Activated CD4-positive, alpha-beta T cell treated with anti-CD3 and anti-CD28 coated beads for 48 hours (primary cell): ENCODE measurements at regions not wholly inside any gene's neighbourhood (a gene's known extent, or its start where the extent isn't known, plus 50 kb on each side); places are given as distances from the start of the nearest gene placed in this dataset.
A peak's percentile ranks its signal among the peaks of the same experiment; 100 is the strongest.
"Not testable (repeated sequence)": the region's sequence is repeated elsewhere in the genome, so short reads cannot be mapped to it uniquely, and the experiment has no call there.

Experiments used
- DNase-seq: peaks from one replicate; pipeline ENCODE4 v3.0.0-alpha.2; 2020

DNA sequence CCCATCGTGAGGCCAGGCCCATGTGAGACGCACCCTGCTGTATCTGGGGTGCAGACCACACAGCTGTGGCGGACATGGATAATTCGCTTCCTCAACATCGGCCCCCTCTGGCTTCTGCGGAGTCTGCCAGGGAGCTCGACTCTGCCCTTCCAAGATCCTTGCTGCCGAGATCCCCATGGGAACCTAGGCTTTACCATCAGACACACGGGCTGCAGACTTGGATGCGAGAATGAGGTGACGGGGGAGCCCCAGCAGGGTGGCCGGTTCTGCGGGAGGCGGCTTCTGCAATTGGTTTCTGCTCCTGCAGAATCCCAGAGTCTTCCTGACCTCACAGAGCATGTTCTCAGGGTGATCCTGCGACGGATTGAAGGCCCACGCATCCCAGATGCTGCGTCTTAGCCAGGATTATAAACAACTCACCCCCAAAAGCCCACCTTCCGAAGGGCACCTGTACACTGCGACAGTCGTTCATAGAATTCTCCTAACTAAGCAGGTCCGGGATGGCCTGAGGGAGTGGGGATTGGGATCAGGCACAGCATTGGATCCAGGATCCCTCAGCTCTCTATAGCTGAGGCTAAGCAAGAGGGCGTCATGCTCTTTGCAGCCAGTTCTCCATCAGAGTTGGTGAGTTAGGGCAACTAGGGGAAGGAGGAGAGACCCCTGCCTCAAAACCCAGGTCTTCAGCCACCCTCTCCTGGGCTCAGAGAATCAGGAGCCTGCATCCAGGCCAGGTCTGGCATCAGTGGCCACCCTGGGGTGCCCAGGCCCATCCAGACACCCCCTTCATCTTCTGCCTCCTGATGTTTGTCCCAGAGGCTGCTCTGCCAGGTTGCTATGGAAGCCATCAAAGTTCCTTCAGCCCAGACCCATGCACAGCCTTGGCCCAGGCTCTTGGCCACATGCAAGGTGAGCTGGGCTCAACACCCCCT lies 74.7 kb upstream of the SNTG2 start:
- no peak for DNase-seq

DNA sequence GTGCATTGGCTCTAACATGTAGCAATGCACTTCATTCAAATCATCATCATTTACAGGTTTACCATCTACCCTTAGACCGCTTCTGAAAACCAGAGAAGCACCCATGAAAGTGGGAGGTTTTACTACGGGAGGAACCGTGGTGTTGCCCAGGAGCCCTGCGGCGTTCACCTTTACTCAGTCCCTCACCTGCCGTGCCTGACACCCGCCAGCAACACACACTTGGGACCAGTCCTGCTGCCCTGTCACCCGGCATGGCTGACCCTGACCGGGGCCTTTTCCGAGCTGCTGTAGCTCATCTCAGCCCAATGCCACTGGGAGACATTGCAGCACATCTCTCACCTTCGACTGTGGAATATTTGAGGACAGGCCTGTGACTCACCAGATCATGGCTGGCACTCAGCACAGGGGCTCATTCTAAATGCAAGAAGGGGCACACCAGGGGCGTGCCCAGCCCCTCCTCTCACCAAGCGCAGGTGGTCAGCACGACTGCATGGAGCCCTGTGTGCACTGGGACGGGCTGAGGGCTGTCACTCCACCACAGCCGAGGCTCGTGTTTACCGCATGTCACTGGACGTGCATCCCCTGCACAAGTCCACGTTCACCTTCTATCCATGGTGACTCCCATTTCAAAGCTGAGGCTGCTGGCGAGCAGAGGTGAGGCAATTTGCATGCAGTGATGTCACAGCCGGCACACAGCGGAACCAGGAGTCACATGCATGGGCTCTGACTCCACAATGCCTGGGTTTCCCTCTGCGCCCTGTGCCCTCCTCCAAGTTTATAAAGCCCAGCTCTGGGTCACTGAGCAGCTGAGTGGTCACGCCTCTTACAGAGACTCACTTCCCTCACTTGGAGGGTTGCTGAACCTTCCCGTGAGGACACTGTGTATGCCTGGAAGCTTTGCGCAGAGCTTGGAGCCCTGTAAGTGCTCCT lies 76.7 kb upstream of the SNTG2 start:
- no peak for DNase-seq

DNA sequence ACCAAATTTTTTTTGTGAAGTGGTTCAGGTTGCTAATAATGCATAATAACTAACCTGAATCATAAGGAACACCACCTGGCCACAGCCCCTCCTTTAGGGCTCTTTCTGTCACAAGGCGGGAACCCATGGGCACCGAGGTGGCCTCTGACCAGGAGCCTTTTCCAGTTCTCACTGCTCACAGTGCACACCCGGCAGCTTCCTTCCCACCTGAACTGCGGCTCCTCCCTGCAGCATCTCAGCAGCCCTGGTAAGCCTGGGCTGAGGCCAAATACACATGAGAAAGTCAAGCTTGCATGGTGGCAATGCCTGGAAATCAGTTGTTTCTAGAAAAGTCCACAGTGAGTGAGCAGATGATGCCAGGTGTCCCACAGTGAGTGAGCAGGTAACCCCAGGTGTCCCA lies 77.6 kb upstream of the SNTG2 start:
- no peak for DNase-seq

DNA sequence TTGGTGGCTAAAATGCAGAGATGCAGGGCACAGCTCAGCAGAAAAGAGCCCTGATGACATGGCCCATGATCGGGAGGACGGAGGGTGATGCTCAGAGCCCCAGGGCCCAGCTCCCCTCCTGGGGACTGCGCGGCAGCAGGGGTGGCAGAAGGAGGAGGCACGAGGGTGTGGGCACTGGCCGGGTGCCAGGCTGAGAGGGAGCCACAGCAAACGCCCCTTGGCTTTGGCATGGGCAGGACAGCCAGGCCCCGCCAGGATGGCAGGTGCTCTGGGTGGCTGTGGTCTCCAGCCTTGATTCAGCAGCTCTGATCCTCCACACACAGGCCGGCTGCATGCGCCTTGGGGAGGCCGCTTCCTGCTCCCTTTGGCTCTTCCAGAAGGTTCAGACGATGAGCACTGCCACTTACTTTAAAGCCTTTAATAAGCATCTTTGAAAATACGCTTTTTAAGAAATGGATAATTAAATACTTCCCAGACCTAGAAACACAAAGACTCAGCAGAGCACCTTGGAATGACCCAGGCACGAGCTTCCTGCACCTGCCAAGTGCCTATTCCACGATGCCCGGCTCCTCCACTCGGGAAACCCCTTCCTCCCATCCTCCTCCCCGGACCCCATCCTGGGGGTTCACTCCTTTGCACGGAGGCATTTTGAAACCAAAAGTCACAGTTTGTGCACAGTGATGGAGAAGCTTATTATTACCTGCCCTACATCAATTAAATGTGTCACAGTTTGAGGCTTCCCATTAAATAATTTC lies 78.5 kb upstream of the SNTG2 start:
- no peak for DNase-seq

DNA sequence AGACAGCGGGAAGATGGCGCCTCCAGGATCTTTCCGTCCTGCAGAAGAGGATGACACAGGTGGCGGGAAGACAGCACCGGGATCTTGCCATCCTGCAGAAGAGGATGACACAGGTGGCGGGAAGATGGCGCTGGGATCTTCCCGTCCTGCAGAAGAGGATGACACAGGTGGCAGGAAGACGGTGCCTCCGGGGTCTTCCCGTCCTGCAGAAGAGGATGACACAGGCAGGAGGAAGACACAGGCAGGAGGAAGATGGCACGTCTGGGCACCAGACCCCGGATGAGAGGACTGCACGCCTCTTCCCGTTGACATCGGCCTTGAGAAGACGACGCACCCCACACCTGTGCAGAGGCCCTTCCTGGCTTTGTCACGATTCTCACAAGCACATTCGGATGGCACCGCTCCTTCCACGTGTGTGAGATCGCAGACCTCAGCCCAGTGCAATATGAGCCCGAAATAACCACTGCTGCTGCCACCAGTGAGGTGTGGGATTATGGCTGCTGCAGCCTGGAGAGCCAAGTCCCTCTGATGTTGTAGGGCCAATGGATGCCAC lies 79.4 kb upstream of the SNTG2 start:
- no peak for DNase-seq

DNA sequence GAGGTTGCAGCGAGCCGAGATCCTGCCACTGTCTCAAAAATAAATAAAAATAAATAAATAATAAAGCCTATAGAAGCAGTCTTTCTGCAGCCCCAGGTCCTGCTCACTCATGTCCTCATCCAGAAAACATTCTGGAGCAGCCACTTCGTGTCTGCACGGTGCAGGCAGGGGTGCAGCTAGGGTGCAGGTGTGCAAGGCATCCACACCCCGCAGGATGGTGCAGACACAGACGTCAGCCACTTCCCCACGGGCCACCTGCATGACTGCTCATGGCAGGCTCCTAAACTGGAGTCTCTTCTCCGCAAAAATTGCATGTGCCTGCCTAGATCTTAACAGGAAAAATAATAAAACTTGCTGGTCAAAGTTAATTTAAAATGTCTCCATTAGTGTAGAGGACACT lies 80.2 kb upstream of the SNTG2 start:
- DNase-seq: no peak

DNA sequence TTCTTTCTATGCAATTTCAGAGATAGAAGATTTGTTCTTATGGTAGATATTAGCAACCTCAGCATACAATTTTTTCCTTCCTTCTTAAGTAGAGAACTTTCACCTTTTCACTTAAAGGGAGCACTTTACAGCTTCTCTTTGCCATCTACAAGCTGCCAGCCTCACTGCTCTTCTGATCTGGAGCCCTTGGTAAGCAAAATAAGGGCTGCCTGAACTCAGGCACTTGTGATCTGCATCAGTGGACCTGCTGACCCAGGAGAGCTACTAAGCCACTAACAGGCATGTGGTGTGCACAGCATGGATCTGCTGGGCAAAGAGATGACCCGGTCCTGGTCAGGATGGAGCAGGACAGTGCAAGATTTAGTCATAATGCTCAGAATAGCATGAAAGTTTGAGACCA lies 80.8 kb upstream of the SNTG2 start:
- DNase-seq: no peak

DNA sequence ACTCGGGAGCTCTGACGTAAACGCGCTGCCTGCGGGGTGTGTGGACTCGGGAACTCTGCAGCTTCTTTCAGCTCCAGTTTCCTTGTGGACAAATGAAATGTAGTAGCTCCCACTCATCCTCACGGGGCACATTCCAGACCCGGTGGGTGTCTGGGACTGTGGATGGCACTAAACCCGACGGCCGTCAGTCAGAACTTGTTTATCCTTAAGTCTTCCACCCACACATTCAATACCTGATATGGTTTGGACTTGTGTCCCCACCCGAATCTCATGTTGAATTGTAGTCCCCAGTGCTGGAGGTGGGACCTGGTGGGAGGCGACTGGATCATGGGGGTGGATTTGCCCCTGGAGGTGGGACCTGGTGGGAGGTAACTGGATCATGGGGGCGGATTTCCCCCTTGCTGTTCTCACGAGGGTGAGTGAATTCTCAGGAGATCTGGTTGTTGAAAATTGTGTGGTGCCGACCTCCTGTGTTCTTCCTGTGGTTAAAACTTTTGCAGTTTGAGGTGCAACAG lies 81.2 kb upstream of the SNTG2 start:
- DNase-seq: no peak

DNA sequence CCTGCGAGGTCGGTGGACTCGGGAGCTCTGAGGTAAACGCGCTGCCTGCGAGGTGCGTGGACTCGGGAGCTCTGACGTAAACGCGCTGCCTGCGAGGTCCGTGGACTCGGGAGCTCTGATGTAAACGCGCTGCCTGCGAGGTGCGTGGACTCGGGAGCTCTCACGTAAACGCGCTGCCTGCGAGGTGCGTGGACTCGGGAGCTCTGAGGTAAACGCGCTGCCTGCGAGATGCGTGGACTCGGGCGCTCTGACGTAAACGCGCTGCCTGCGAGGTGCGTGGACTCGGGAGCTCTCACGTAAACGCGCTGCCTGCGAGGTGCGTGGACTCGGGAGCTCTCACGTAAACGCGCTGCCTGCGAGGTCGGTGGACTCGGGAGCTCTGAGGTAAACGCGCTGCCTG lies 81.8 kb upstream of the SNTG2 start:
- DNase-seq: not testable (repeated sequence)

DNA sequence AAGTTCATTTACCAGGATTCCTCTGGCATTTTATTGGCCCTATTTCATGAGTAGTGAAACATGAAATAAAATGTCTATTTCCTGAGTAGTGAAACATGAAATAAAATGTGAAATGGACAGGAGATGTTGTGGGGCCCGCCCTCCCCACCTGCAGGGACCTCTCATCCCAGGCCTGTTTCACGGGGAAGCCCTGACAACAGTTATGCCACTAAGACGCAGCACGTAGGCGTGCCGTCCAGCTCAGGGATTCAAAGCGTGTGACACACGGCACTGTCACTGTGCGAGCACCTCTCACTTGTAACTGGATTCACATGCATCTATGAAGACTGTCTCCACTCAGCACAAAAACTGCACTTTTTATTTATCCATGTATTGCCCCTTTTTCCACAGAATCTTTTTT lies 83.4 kb upstream of the SNTG2 start:
- no peak for DNase-seq

DNA sequence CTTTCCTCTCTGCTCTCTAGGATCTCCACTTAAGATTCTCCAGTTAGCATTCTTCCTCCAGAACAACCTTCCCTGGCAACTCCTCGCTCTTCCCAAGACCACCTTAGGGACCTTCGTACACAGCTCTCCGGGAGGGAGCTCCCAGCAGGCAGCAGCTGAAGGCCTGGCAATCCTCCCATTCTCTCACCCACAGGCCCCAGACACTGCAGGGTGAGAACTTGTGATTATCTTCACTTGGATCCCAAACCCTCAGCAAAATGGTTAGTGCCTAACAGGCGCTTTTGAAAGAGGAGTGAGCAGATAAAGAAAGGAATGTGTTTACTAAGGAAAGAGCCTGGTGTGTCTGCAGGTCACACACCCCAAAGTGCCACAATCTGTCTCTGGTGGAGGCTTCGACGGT lies 83.8 kb upstream of the SNTG2 start:
- no peak for DNase-seq

DNA sequence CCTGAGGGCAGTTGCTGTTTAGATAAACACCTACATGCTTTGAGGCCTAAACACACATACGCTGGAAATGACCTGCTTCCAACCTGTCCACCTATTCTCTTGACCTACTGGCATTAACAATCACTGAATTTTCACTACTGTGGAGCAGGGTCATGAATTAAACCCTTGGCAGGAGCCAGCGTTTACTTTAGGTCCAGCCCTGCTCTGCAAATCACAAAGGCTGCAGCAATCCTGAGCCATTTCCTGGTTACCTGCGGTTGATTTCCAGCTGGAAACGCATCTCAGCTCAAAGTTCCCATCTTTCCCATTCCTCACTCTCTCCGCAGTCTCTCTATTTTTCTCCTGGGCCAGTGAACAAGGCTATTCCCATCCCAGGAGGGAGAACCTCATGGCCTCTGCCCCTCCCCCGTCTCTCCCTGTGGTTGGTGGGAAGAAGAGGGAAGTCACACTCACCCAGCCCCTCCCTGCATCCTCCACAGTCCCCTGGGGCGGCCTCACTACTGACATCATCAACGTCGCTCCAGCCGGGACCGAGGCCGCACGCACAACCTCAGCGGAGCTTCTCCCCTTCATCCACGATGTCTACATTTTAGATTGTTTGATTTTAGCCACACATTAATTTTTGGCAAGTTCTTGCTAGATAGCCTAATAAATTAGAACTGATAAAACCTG lies 84.5 kb upstream of the SNTG2 start:
- DNase-seq: no peak

DNA sequence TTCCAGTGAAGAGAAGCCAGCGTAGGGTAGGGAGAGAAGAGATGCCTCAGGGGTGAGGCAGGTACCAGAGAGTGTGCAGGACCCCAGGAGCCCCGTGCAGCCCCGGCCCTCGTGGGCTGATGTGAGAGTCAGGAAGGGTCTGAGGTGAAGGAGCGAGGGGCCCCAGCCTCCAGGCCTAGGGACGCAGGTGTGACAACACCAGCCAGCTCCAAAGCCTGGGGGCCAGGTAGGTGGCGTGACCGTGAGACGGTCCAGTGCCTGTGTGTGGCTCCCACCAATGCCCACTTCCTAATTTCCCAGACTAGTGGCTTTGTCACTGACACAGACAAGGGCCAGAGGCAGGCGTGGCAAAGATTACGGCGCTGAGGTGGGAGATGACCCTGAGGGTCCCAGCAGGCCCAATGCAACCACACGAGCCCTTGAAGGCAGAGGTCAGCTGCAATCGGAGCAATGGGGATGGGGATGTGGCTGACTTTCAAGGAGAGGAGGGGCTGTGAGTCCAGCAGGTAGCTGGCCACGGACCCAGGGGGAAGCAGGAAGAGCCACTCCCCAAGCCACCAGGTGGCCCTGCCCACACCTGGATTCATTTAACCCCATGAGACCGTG lies 86.0 kb upstream of the SNTG2 start:
- DNase-seq: no peak

DNA sequence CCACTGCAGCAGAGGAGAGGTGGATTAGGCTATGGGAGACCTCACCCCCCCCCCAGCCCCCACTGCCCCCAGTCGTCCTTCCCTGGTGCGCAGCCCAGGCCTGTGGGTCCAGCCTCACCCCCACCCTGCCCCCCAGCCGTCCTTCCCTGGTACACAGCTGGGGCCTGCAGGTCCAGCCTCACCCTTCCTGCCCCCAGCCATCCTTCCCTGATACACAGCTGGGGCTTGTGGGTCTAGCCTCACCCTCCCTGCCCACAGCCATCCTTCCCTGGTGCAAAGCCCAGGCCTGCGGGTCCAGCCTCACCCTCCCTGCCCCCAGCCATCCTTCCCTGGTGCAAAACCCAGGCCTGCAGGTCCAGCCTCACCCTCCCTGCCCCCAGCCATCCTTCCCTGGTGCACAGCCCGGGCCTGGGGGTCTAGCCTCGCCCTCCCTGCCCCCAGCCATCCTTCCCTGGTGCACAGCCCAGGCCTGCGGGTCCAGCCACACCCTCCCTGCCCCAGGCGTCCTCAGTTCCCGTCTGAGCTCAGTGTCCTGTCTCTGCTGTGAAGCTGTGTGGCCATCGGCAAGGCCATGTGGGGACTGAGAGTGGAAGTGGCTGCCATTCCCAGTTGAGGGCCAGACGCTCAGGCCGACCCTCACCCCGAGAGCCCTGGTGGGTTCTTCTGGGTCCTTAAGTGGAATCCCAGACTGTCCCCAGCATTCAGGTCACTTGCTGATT lies 86.8 kb upstream of the SNTG2 start:
- no peak for DNase-seq

DNA sequence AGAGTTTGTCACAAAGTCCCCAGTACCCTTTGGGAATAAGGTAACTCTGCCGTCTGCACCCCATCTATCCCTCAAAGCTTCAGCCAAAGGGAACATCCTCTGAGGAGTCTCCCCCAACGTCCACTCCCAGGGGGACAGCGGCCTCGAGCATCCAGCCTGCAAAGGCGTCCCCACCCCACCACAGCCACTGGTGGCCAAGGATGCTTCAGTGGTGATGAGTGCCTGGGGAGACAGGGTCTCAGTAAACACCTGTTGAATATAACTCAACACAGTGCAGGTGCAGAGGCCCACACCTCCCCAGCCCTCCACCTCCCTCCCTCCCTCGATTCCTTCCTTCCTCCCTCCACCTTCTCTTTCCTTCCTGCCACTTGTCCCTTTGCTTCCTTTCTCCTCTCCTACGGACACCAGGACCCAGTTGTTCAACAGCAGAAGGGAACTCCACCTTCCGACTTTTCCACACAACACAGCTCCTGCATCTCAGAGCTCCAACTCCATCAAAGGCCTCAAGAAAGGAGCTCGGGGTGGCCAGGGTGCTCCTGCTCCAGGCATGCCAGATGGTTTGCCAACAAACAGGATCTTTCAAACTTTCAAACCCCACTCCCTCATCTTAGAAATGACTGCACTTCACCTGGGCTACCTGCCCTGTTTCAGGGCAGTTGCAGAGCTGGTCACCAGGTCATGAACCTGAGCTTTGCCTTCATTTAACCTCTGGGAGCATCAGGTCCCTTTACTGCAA lies 87.8 kb upstream of the SNTG2 start:
- no peak for DNase-seq

DNA sequence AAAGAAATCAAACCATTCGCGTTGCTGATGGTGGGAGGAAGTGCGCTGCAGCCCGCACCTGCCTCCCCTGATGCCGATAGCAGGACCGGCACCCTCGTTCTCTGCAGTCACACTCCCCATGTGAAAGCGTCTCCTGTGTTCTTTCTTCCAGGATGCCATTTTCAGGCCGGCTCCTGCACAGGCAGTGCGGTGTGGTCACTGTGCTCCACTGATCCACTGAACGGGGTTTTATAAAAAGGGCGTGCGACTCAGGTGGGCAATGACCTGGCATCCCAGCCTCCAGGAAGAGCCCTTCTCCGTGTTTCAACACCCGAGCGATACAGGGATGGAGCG lies 88.3 kb upstream of the SNTG2 start:
- no peak for DNase-seq

DNA sequence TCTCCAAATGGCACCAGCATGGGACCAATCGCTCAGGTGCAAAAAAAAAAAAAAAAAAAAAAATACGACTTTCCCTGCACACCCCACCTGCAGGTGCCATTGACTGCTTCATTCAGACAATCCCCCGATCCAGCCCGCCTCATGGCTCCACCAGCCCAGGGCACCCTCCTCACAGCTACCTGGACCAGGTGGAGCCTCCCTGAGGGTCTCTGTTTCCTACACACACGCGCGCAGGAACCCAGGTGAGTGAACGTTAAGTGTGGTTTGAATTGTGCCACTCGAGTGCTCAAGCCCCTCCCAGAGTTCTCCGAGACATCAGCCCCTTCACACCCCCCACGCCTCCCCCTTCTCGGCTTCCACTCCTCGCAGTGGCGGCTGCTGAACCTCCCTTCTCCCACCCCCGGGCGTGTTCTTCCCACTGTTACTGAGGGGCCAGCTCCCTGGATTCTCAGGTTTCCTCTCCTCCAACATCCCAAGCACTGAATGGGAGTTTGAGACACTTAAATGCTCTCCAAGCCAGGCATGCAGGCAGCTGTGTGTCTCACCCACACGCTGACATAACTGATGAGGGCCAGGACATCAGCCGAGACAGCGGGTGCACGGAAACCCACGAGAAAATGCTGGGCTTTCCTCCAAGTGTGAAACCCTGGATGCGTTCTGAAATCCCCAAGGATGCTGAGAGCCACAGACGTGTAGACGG lies 88.8 kb upstream of the SNTG2 start:
- DNase-seq: no peak

DNA sequence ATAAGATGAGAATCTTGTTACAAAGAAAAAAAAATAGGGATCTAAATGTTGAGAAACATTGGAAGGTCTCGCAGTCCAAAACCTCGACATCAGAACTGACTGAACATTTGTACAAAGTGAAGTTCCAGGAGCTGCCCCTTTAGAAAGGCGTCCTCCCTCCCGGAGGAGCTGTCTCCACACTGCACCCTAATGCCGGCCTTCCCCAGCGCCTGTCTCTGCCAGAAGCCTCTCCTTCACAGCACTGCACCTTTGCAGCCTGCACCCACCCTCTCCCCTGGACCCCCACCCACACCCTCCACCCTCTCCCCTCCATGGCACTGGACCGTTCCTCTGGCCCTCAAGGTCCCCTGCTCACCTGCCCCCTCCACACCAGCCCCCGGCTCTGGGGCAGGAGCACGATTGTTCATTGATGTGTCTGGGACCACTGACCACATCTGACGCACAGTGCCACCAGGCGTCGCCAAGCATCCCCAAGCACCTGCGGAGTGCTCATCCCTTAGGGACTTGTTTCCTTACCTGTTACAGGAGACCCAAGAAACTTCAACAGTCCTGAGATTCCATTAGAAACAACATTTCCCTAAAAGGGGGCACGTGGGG lies 90.3 kb upstream of the SNTG2 start:
- DNase-seq: peak; percentile 15

DNA sequence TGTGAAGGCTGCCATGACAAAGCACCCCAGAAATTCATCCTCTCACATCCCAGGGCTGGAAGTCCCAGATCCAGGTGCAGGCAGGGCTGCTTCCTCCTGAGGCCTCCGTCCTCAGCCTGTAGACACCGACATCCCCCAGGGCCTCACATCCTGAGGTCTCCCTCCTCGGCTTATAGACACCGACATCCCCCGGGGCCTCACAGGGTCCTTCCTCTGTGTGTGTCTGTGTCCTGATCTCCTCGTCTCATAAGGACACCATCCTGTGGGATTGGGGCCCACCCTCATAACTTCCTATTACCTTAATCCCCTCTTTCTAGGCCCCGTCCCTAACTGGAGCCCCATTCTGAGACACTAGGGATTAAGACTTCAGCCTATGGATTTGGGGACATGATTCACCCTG lies 92.0 kb upstream of the SNTG2 start:
- DNase-seq: no peak
